M059J (cell line): ENCODE measurements at regions not wholly inside any gene's neighbourhood (a gene's known extent, or its start where the extent isn't known, plus 50 kb on each side); places are given as distances from the start of the nearest gene placed in this dataset.
"Not testable (repeated sequence)": the region's sequence is repeated elsewhere in the genome, so short reads cannot be mapped to it uniquely, and the experiment has no call there.

ENCODE experiments used
- DNase-seq: peaks from one replicate; pipeline ENCODE4 v3.0.0-alpha.2; 2012; ENCODE audit warnings: low read depth

GRCh38 chr7:15143936-15144335 lies 241.4 kb upstream of the DGKB start:
- no peak for DNase-seq

- no peak for DNase-seq
These were observed 240.6 kb upstream of the DGKB start for GRCh38 chr7:15143121-15143520.

GRCh38 chr7:15140431-15140830 lies 237.9 kb upstream of the DGKB start:
- no peak for DNase-seq

- DNase-seq: no peak
These were observed 229.1 kb upstream of the DGKB start for GRCh38 chr7:15131661-15132060.

- DNase-seq: peak; percentile 47
These were observed 228.4 kb upstream of the DGKB start for GRCh38 chr7:15130666-15131541.

GRCh38 chr7:15128716-15129115 lies 226.2 kb upstream of the DGKB start:
- no peak for DNase-seq

- DNase-seq: not testable (repeated sequence)
These were observed 224.1 kb upstream of the DGKB start for GRCh38 chr7:15126653-15127052.

- DNase-seq: peak; percentile 76
These were observed 221.3 kb upstream of the DGKB start for GRCh38 chr7:15123901-15124300.

- DNase-seq: peak; percentile 44
These were observed 211.2 kb upstream of the DGKB start for GRCh38 chr7:15113752-15114151.

GRCh38 chr7:15105711-15106110 lies 203.2 kb upstream of the DGKB start:
- DNase-seq: no peak

- DNase-seq: peak; percentile 50
These were observed 202.0 kb upstream of the DGKB start for GRCh38 chr7:15104411-15105092.

GRCh38 chr7:15099074-15099473 lies 196.5 kb upstream of the DGKB start:
- no peak for DNase-seq

- no peak for DNase-seq
These were observed 194.3 kb upstream of the DGKB start for GRCh38 chr7:15096853-15097252.

GRCh38 chr7:15094989-15095388 lies 192.4 kb upstream of the DGKB start:
- DNase-seq: no peak

- DNase-seq: peak; percentile 31
These were observed 185.2 kb upstream of the DGKB start for GRCh38 chr7:15087771-15088170.

- no peak for DNase-seq
These were observed 184.3 kb upstream of the DGKB start for GRCh38 chr7:15086862-15087261.

GRCh38 chr7:15086131-15086611 lies 183.6 kb upstream of the DGKB start:
- DNase-seq: no peak

- DNase-seq: no peak
These were observed 182.8 kb upstream of the DGKB start for GRCh38 chr7:15085366-15085765.

- DNase-seq: no peak
These were observed 181.8 kb upstream of the DGKB start for GRCh38 chr7:15084368-15084767.

GRCh38 chr7:15081891-15082290 lies 179.3 kb upstream of the DGKB start:
- no peak for DNase-seq

GRCh38 chr7:15073301-15073700 lies 170.8 kb upstream of the DGKB start:
- no peak for DNase-seq

- DNase-seq: no peak
These were observed 165.8 kb upstream of the DGKB start for GRCh38 chr7:15068324-15068723.

- peak; percentile 24 for DNase-seq
These were observed 154.7 kb upstream of the DGKB start for GRCh38 chr7:15057272-15057671.
